ENCODE measurements at regions not wholly inside any gene's neighbourhood (a gene's known extent, or its start where the extent isn't known, plus 50 kb on each side); places are given as distances from the start of the nearest gene placed in this dataset.

- no peak for DNase-seq
- no CpG with 5 or more reads among the region's 2 CpGs for WGBS (ENCODE audit: insufficient coverage)
- Histone ChIP-seq H3K27ac (ENCODE audit: low read depth in 1 of 2, low read length in 2 of 2) (no peak within 1 kb of the TSS), H3K4me3 (replicated peaks in 1 of 3; ENCODE audit: low read depth in 2 of 3, low read length in 3 of 3) (no peak within 1 kb of the TSS), H3K4me2 (replicated peaks; ENCODE audit: extremely low read depth, low read length, poor library complexity, severe bottlenecking) (no peak within 1 kb of the TSS), H3K36me3 (replicated peaks in 1 of 2; ENCODE audit: control insufficient read depth in 1 of 2, insufficient read depth in 2 of 2, low read length in 2 of 2) (no peaks in the 10 kb centered on the region), H3K27me3 (ENCODE audit: control insufficient read depth in 2 of 2, insufficient read depth in 2 of 2, low read length in 2 of 2) (no peaks in the 10 kb centered on the region), H3K9ac (ENCODE audit: insufficient read depth, low read length, poor library complexity, severe bottlenecking) (no peak within 1 kb of the TSS), H2AFZ (ENCODE audit: insufficient read depth, low read depth, low read length, poor library complexity, severe bottlenecking) (no peak within 1 kb of the TSS), H4K20me1 (ENCODE audit: insufficient read depth, low read length) (no peaks in the 10 kb centered on the region), H3K4me1 (ENCODE audit: control insufficient read depth in 1 of 2, insufficient read depth in 2 of 2, low read length in 2 of 2) (no peaks in the 10 kb centered on the region), H3K9me3 (replicated peaks in 1 of 2; ENCODE audit: control insufficient read depth in 1 of 2, insufficient read depth in 1 of 2, low read length in 2 of 2) (no peaks in the 10 kb centered on the region), H3K79me2 (ENCODE audit: insufficient read depth, low read length) (no peaks in the 10 kb centered on the region)
- Mint-ChIP-seq H3K27me3 (ENCODE audit: low read depth in 3 of 3) (no peaks in the 10 kb centered on the region), H3K36me3 (no peaks in the 10 kb centered on the region), H3K4me3 (no peak within 1 kb of the TSS), H3K4me1 (no peaks in the 10 kb centered on the region), H3K9me3 (peaks cover 0 to 5% (median 0%) of the 10 kb centered on the region in 7 donors), H3K27ac (no peak within 1 kb of the TSS)
- intact Hi-C loops (cut with micrococcal nuclease) = no loop called here
- no peak for TF ChIP-seq CTCF (IDR thresholded peaks at IDR 0.05)
Observed at GRCh38 chrX:124963717-124964116, 356.0 kb upstream of the TEX13C start, which contains the start of gene TENM1. Gene TENM1 (minus strand): TSS chrX:124963817.

- no peak overlapping the region for H3K4me3 ChIP-seq (replicated peaks in 1 of 3; ENCODE audit: low read depth in 2 of 3, low read length in 3 of 3)
- no peaks in the 10 kb centered on the region for H3K4me1 ChIP-seq (ENCODE audit: control insufficient read depth in 1 of 2, insufficient read depth in 2 of 2, low read length in 2 of 2)
- TF ChIP-seq CTCF (IDR thresholded peaks at IDR 0.05) = no peak
- no peak overlapping the region for H3K4me2 ChIP-seq (replicated peaks; ENCODE audit: extremely low read depth, low read length, poor library complexity, severe bottlenecking)
- no peaks in the 10 kb centered on the region for H3K4me1 Mint-ChIP-seq
- no peaks in the 10 kb centered on the region for H3K36me3 ChIP-seq (replicated peaks in 1 of 2; ENCODE audit: control insufficient read depth in 1 of 2, insufficient read depth in 2 of 2, low read length in 2 of 2)
- no peaks in the 10 kb centered on the region for H4K20me1 ChIP-seq (ENCODE audit: insufficient read depth, low read length)
- H3K36me3 Mint-ChIP-seq = no peaks in the 10 kb centered on the region
- H3K4me3 Mint-ChIP-seq = no peak overlapping the region
- no peaks in the 10 kb centered on the region for H3K9me3 ChIP-seq (replicated peaks in 1 of 2; ENCODE audit: control insufficient read depth in 1 of 2, insufficient read depth in 1 of 2, low read length in 2 of 2)
- H3K27ac Mint-ChIP-seq = no peak overlapping the region
- H3K27ac ChIP-seq (ENCODE audit: low read depth in 1 of 2, low read length in 2 of 2) = no peak overlapping the region
- H3K79me2 ChIP-seq (ENCODE audit: insufficient read depth, low read length) = no peaks in the 10 kb centered on the region
- no peak for DNase-seq
- intact Hi-C loops (cut with micrococcal nuclease) = no loop called here
- H3K9ac ChIP-seq (ENCODE audit: insufficient read depth, low read length, poor library complexity, severe bottlenecking) = no peak overlapping the region
- H3K9me3 Mint-ChIP-seq = peaks cover 0 to 3% (median 0%) of the 10 kb centered on the region in 7 donors
- H3K27me3 Mint-ChIP-seq (ENCODE audit: low read depth in 3 of 3) = no peaks in the 10 kb centered on the region
- H2AFZ ChIP-seq (ENCODE audit: insufficient read depth, low read depth, low read length, poor library complexity, severe bottlenecking) = no peak overlapping the region
- WGBS (ENCODE audit: insufficient coverage) = no CpG with 5 or more reads among the region's 3 CpGs
- H3K27me3 ChIP-seq (ENCODE audit: control insufficient read depth in 2 of 2, insufficient read depth in 2 of 2, low read length in 2 of 2) = no peaks in the 10 kb centered on the region
Observed at GRCh38 chrX:124975456-124975855, 344.2 kb upstream of the TEX13C start.

Measured in CD14-positive monocyte (primary cell).